ENCODE measurements at regions not wholly inside any gene's neighbourhood (a gene's known extent, or its start where the extent isn't known, plus 50 kb on each side); places are given as distances from the start of the nearest gene placed in this dataset.

GRCh38 chr12:24048446-24048845 is 99.0 kb upstream of the SOX5 start:
- no peak for TF ChIP-seq POLR2A (IDR thresholded peaks at IDR 0.05; ENCODE audit: low read depth, low read length)
- TF ChIP-seq RAD21 (IDR thresholded peaks at IDR 0.05; ENCODE audit: low read length) = no peak

Measured in IMR-90 (cell line).